ENCODE measurements at regions not wholly inside any gene's neighbourhood (a gene's known extent, or its start where the extent isn't known, plus 50 kb on each side); places are given as distances from the start of the nearest gene placed in this dataset.

DNA sequence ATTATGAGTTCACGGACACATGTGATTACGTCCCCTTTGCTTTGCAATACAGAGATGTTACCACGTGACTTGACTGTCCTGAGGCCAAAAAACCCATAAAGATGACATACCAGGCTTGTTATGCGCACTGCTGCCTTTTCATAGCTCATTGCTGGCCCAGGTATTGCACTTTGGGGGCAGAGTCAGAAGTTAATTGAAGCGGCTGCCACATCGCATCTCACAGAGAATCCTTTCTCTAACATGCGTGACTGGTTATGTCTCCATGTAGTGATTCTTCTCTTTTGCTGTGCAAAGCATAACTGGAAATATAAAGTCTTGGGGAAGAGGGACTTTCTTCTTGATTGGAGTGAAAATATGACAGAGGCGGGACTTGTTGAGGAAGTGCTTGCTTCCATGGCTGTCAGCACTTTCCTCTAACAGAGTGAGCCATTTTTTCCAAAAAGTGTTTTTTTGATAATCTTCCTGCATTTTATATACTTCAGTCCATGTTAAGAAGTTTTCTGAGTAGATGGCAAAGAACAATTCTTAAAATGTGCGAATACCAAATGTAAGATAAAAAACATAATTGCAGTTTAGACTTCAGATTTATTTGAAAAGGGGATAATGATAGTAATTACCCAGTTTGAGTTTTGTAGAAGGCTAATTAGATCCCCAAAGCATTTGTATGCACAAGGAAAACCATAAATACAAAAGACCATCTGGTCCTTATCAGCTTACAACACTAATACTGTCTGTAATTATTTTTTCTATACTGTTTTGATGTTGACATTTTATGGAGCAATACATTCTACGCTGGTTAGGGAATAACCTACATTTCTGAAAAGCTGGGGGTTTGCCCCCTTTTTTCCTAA is 324.6 kb upstream of the MTNR1B start:
- TF ChIP-seq POLR2A (IDR thresholded peaks at IDR 0.05) = no peak
- TF ChIP-seq CTCF (IDR thresholded peaks at IDR 0.05) = no peak
